IMR-90 (cell line): ENCODE measurements at regions not wholly inside any gene's neighbourhood (a gene's known extent, or its start where the extent isn't known, plus 50 kb on each side); places are given as distances from the start of the nearest gene placed in this dataset.

ENCODE experiments used
- ATAC-seq: fragments of 200-7000 bp; cut with Tn5 transposase; 2 replicates; pipeline ENCODE4 v1.9.1; 2020; ENCODE audit warnings: low read depth, mild to moderate bottlenecking, moderate library complexity
- BruUV-seq: library from RNA; stranded (reverse); fragments of 400-500 nt; replicated peaks from 2 replicates; lab custom pipeline; 2021; lab: Mats Ljungman, UMichigan
- CTCF ChIA-PET: fragments of 300-600 bp; formaldehyde crosslinking; extraction: SDS; loops from one replicate; lab custom pipeline; 2021; ENCODE audit warnings: antibody characterized with exemption; lab: Yijun Ruan, JAX
- POLR2A ChIA-PET: fragments of 300-600 bp; sonication (Branson Sonifier 250); formaldehyde crosslinking; loops from one replicate; lab custom pipeline; 2022; ENCODE audit warnings: antibody characterized with exemption; ENCODE audit not compliant: unreplicated experiment; lab: Charles Lee
- DNase-seq: peaks from one replicate; pipeline ENCODE4 v3.0.0; 2013
- H2AFZ ChIP-seq: replicated peaks from 2 replicates; pipeline ENCODE3; 2013; ENCODE audit warnings: low read length, mild to moderate bottlenecking; ENCODE audit not compliant: poor library complexity
- H2AK5ac ChIP-seq: 2 replicates; pipeline ENCODE4 v1.6.1; 2013; ENCODE audit warnings: low read depth, low read length, inconsistent platforms
- H2AK9ac ChIP-seq: replicated peaks from 2 replicates; pipeline ENCODE3; 2013; ENCODE audit warnings: mild to moderate bottlenecking, low read depth, low read length, moderate library complexity; ENCODE audit not compliant: poor library complexity
- H2BK120ac ChIP-seq: 2 replicates; pipeline ENCODE4 v1.6.1; 2013; ENCODE audit warnings: low read depth, low read length, inconsistent platforms
- H2BK15ac ChIP-seq: 3 replicates; pipeline ENCODE4 v1.6.1; 2013; ENCODE audit warnings: low read depth, low read length, inconsistent platforms
- H2BK20ac ChIP-seq: 2 replicates; pipeline ENCODE4 v1.6.1; 2013; ENCODE audit warnings: low read depth, mild to moderate bottlenecking, inconsistent platforms, low read length, moderate library complexity
- H2BK5ac ChIP-seq: 2 replicates; pipeline ENCODE4 v1.6.1; 2013; ENCODE audit warnings: mild to moderate bottlenecking, low read depth, low read length, inconsistent platforms; ENCODE audit not compliant: poor library complexity, severe bottlenecking
- H3K14ac ChIP-seq: replicated peaks from 2 replicates; pipeline ENCODE4 v1.6.1; 2013; ENCODE audit warnings: low read depth, low read length, inconsistent platforms
- H3K18ac ChIP-seq: 2 replicates; pipeline ENCODE4 v1.6.1; 2013; ENCODE audit warnings: low read depth, low read length, control low read depth
- H3K23ac ChIP-seq: 2 replicates; pipeline ENCODE4 v1.6.1; 2013; ENCODE audit warnings: low read depth, low read length, inconsistent platforms
- H3K27ac ChIP-seq: 2 replicates; pipeline ENCODE4 v1.5.1; 2013; ENCODE audit warnings: mild to moderate bottlenecking, control low read depth, low read length; ENCODE audit not compliant: insufficient read depth
- H3K27me3 ChIP-seq: 2 replicates; pipeline ENCODE4 v1.6.1; 2013; ENCODE audit warnings: low read length; ENCODE audit not compliant: control insufficient read depth, insufficient read depth
- H3K36me3 ChIP-seq: 2 replicates; pipeline ENCODE4 v1.6.1; 2013; ENCODE audit warnings: low read length, mixed read lengths; ENCODE audit not compliant: control insufficient read depth, insufficient read depth
- H3K4ac ChIP-seq: 2 replicates; pipeline ENCODE4 v1.6.1; 2013; ENCODE audit warnings: low read depth, low read length, inconsistent platforms
- H3K4me1 ChIP-seq: 2 replicates; pipeline ENCODE4 v1.6.1; 2013; ENCODE audit warnings: low read length, mixed read lengths; ENCODE audit not compliant: control insufficient read depth, insufficient read depth
- H3K4me2 ChIP-seq: 2 replicates; pipeline ENCODE4 v1.6.1; 2013; ENCODE audit warnings: low read depth, mild to moderate bottlenecking, control low read depth, low read length, moderate library complexity
- H3K4me3 ChIP-seq: 2 replicates; pipeline ENCODE4 v1.5.1; 2013; ENCODE audit warnings: low read depth, mild to moderate bottlenecking, control low read depth, low read length, moderate library complexity; ENCODE audit not compliant: insufficient read depth
- H3K56ac ChIP-seq: 2 replicates; pipeline ENCODE4 v1.6.1; 2013; ENCODE audit warnings: low read length, inconsistent platforms; ENCODE audit not compliant: insufficient read depth; ENCODE audit errors: extremely low read depth
- H3K79me1 ChIP-seq, 2 experiments: 2 replicates each; pipeline ENCODE4 v1.6.1; 2013; ENCODE audit warnings: low read length in 2 of 2, inconsistent platforms in 1 of 2, low read depth in 1 of 2
- H3K9ac ChIP-seq: 2 replicates; pipeline ENCODE4 v1.6.1; 2013; ENCODE audit warnings: low read depth, low read length, control low read depth
- H3K9me1 ChIP-seq: 2 replicates; pipeline ENCODE4 v1.6.1; 2013; ENCODE audit warnings: low read length, inconsistent platforms; ENCODE audit not compliant: insufficient read depth
- H3K9me3 ChIP-seq: 2 replicates; pipeline ENCODE4 v1.6.1; 2013; ENCODE audit warnings: low read length; ENCODE audit not compliant: control insufficient read depth, insufficient read depth
- H4K20me1 ChIP-seq: 2 replicates; pipeline ENCODE4 v1.6.1; 2013; ENCODE audit warnings: low read length, inconsistent platforms; ENCODE audit not compliant: insufficient read depth
- H4K5ac ChIP-seq: 2 replicates; pipeline ENCODE4 v1.6.1; 2013; ENCODE audit warnings: mild to moderate bottlenecking, low read depth, low read length, control low read depth
- H4K8ac ChIP-seq, 2 experiments: 2 replicates each; pipeline ENCODE4 v1.6.1; 2013; ENCODE audit warnings: low read depth in 2 of 2, low read length in 2 of 2, control low read depth in 1 of 2, inconsistent platforms in 1 of 2
- H4K91ac ChIP-seq: 2 replicates; pipeline ENCODE4 v1.6.1; 2013; ENCODE audit warnings: low read depth, low read length, inconsistent platforms; ENCODE audit not compliant: insufficient read depth
- BHLHE40 ChIP-seq: fragments of 150-350 bp; IDR thresholded peaks from 2 replicates; pipeline ENCODE4 v1.6.1; 2016; ENCODE audit warnings: mild to moderate bottlenecking, low read depth, low read length
- CEBPB ChIP-seq: IDR thresholded peaks from 2 replicates; pipeline ENCODE4 v1.6.1; 2012; ENCODE audit warnings: low read depth, low read length, improper control_type of control experiment
- CHD1 ChIP-seq: IDR thresholded peaks from 2 replicates; pipeline ENCODE4 v1.6.1; 2012; ENCODE audit warnings: low read depth, low read length, improper control_type of control experiment
- CTCF ChIP-seq: conservative IDR thresholded peaks from 2 replicates; pipeline ENCODE4 v1.5.1; 2012; ENCODE audit warnings: mild to moderate bottlenecking, low read depth, low read length, improper control_type of control experiment
- ELK1 ChIP-seq: fragments of 150-350 bp; IDR thresholded peaks from 2 replicates; pipeline ENCODE4 v1.6.1; 2016; ENCODE audit warnings: low read depth, mild to moderate bottlenecking, low read length, moderate library complexity, borderline replicate concordance
- FOS ChIP-seq: fragments of 150-350 bp; IDR thresholded peaks from 2 replicates; pipeline ENCODE4 v1.6.1; 2016; ENCODE audit warnings: low read depth, low read length
- MAFK ChIP-seq: IDR thresholded peaks from 2 replicates; pipeline ENCODE4 v1.6.1; 2012; ENCODE audit warnings: low read depth, low read length, improper control_type of control experiment
- MAZ ChIP-seq: IDR thresholded peaks from 2 replicates; pipeline ENCODE4 v1.6.1; 2012; ENCODE audit warnings: low read depth, mild to moderate bottlenecking, low read length, improper control_type of control experiment, moderate library complexity, borderline replicate concordance
- MXI1 ChIP-seq: IDR thresholded peaks from 2 replicates; pipeline ENCODE4 v1.6.1; 2012; ENCODE audit warnings: low read depth, mild to moderate bottlenecking, low read length, moderate library complexity, borderline replicate concordance
- NFE2L2 ChIP-seq: fragments of 150-350 bp; IDR thresholded peaks from 2 replicates; pipeline ENCODE4 v1.6.1; 2016; ENCODE audit warnings: low read depth, mild to moderate bottlenecking, low read length
- POLR2A ChIP-seq: IDR thresholded peaks from 2 replicates; pipeline ENCODE4 v1.6.1; 2012; ENCODE audit warnings: mild to moderate bottlenecking, low read depth, low read length
- RAD21 ChIP-seq: IDR thresholded peaks from 2 replicates; pipeline ENCODE4 v1.6.1; 2012; ENCODE audit warnings: low read length, improper control_type of control experiment
- RCOR1 ChIP-seq: IDR thresholded peaks from 2 replicates; pipeline ENCODE4 v1.6.1; 2012; ENCODE audit warnings: mild to moderate bottlenecking, low read length, improper control_type of control experiment; ENCODE audit not compliant: insufficient replicate concordance
- RFX5 ChIP-seq: IDR thresholded peaks from 2 replicates; pipeline ENCODE4 v1.8.0; 2012; ENCODE audit warnings: low read depth, mild to moderate bottlenecking, low read length, moderate library complexity
- SMC3 ChIP-seq: fragments of 150-350 bp; IDR thresholded peaks from 2 replicates; pipeline ENCODE4 v1.6.1; 2016; ENCODE audit warnings: low read depth, mild to moderate bottlenecking, antibody characterized with exemption, low read length, moderate library complexity
- USF2 ChIP-seq: fragments of 150-350 bp; IDR thresholded peaks from 2 replicates; pipeline ENCODE4 v1.6.1; 2017; ENCODE audit warnings: mild to moderate bottlenecking, antibody characterized with exemption, low read length, low read depth
- WGBS, 2 experiments: methylation state at CpG; one replicate each; pipeline versions ENCODE4 v1.1.5 to v1.1.7; 2013; ENCODE audit warnings: missing lambda C conversion rate in 2 of 2; ENCODE audit not compliant: insufficient read length in 1 of 2; ENCODE audit errors: extremely low coverage in 2 of 2; 5-methylcytosine and 5-hydroxymethylcytosine counted together
- dilution Hi-C: fragments of 300-500 bp; cut with HindIII; formaldehyde crosslinking; loops from one replicate; pipeline ENCODE4 v1.14.3; 2018; ENCODE audit warnings: low sequenced_read_pairs; ENCODE audit not compliant: unreplicated experiment
- in situ Hi-C: fragments of 300-500 bp; cut with MboI; formaldehyde crosslinking; loops from 3 replicates; pipeline ENCODE4 v1.14.3; 2019; ENCODE audit warnings: low sequenced_read_pairs, inconsistent platforms, mixed read lengths
- intact Hi-C: fragments of 100-400 bp; cut with micrococcal nuclease; formaldehyde crosslinking; loops from 2 replicates; pipeline ENCODE4 v1.10.0; 2022

GRCh38 chr15:95325763-95326404, 1004.6 kb upstream of the NR2F2 start:
- dilution Hi-C loops (no loop called here), in situ Hi-C loops (no loop called here), intact Hi-C loops (no loop called here)
- no CpG with 5 or more reads among the region's 7 CpGs for WGBS, 2 experiments
- Histone ChIP-seq H3K4me3 (no peak overlapping the region), H2AK9ac (no peak overlapping the region), H2AK5ac (no peak overlapping the region), H3K23ac (no peak overlapping the region), H3K4me1 (peaks cover 2% of the 10 kb centered on the region; the same call in 1 of the 2 replicates), H2BK15ac (no peak overlapping the region), H3K27me3 (peaks cover 2% of the 10 kb centered on the region; the same call in 1 of the 2 replicates), H4K20me1 (no peaks in the 10 kb centered on the region), H4K91ac (no peak overlapping the region), H3K9ac (no peak overlapping the region), H2BK5ac (no peak overlapping the region), H3K9me3 (no peaks in the 10 kb centered on the region), H3K36me3 (no peaks in the 10 kb centered on the region), H3K14ac (no peak overlapping the region), H3K79me1 (no peaks in the 10 kb centered on the region), H3K18ac (no peak overlapping the region), H4K8ac (no peak overlapping the region), H3K9me1 (no peaks in the 10 kb centered on the region), H3K56ac (no peak overlapping the region), H2BK20ac (no peak overlapping the region), H2BK120ac (no peak overlapping the region), H3K4me2 (no peak overlapping the region), H3K4ac (no peak overlapping the region), H3K27ac (no peak overlapping the region), H4K5ac (no peak overlapping the region), H2AFZ (no peak overlapping the region)
- TF ChIP-seq BHLHE40 (no peak), RCOR1 (no peak), SMC3 (no peak), CTCF (no peak), CHD1 (no peak), MAFK (no peak), FOS (no peak), POLR2A (no peak), USF2 (no peak), CEBPB (no peak), ELK1 (no peak), RFX5 (no peak), MAZ (no peak), NFE2L2 (no peak), RAD21 (no peak), MXI1 (no peak)
- DNase-seq (no peak), ATAC-seq (no peak)
- CTCF ChIA-PET: no interaction called here
- BruUV-seq: no TSS peak
- POLR2A ChIA-PET: no interaction called here
